Prostate gland (tissue), 2 donors: ENCODE measurements at regions not wholly inside any gene's neighbourhood (a gene's known extent, or its start where the extent isn't known, plus 50 kb on each side); places are given as distances from the start of the nearest gene placed in this dataset.

Experiments used
- POLR2A ChIP-seq: fragments of 450-650 bp; IDR thresholded peaks from one replicate; pipeline ENCODE4 v1.6.1; 2016; ENCODE audit warnings: antibody characterized with exemption, mild to moderate bottlenecking
- POLR2AphosphoS5 ChIP-seq: sonication (generic); formaldehyde crosslinking; IDR thresholded peaks from one replicate; pipeline ENCODE4 v1.6.1; 2017; ENCODE audit warnings: antibody characterized with exemption
- TF ChIP-seq, protein P1 (sequence below), 4 experiments: fragments of 200-600 bp in 2 of 4; fragments of 450-650 bp in 2 of 4; sonication (generic) in 2 of 4; IDR thresholded peaks; 1 replicate in 3 of 4; 2 replicates in 1 of 4; pipeline ENCODE4 v1.5.1; 2016 to 2019; ENCODE audit warnings: antibody characterized with exemption in 4 of 4, mild to moderate bottlenecking in 2 of 4, moderate library complexity in 2 of 4

- TF ChIP-seq POLR2AphosphoS5 (no peak), POLR2A (no peak)
- TF ChIP-seq, protein P1, sequence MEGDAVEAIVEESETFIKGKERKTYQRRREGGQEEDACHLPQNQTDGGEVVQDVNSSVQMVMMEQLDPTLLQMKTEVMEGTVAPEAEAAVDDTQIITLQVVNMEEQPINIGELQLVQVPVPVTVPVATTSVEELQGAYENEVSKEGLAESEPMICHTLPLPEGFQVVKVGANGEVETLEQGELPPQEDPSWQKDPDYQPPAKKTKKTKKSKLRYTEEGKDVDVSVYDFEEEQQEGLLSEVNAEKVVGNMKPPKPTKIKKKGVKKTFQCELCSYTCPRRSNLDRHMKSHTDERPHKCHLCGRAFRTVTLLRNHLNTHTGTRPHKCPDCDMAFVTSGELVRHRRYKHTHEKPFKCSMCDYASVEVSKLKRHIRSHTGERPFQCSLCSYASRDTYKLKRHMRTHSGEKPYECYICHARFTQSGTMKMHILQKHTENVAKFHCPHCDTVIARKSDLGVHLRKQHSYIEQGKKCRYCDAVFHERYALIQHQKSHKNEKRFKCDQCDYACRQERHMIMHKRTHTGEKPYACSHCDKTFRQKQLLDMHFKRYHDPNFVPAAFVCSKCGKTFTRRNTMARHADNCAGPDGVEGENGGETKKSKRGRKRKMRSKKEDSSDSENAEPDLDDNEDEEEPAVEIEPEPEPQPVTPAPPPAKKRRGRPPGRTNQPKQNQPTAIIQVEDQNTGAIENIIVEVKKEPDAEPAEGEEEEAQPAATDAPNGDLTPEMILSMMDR (IDR thresholded peaks at IDR 0.05) = no peak
Measured at GRCh38 chrX:131901546-131901945, 121.6 kb upstream of the STK26 start.
